Epithelial cell of esophagus (primary cell): ENCODE measurements at regions not wholly inside any gene's neighbourhood (a gene's known extent, or its start where the extent isn't known, plus 50 kb on each side); places are given as distances from the start of the nearest gene placed in this dataset.

Experiments
- DNase-seq: peaks from one replicate; pipeline ENCODE4 v3.0.0; 2010; ENCODE audit warnings: low read depth
- H3K4me3 ChIP-seq: 2 replicates; pipeline ENCODE4 v1.5.1; 2011; ENCODE audit warnings: mild to moderate bottlenecking, low read length, control low read depth
- TF ChIP-seq, protein P1 (sequence below): IDR thresholded peaks from 2 replicates; pipeline ENCODE4 v1.5.1; 2011; ENCODE audit warnings: low read depth, mild to moderate bottlenecking, low read length, control low read depth, inconsistent platforms; ENCODE audit not compliant: insufficient read depth; ENCODE audit errors: missing control alignments

DNA sequence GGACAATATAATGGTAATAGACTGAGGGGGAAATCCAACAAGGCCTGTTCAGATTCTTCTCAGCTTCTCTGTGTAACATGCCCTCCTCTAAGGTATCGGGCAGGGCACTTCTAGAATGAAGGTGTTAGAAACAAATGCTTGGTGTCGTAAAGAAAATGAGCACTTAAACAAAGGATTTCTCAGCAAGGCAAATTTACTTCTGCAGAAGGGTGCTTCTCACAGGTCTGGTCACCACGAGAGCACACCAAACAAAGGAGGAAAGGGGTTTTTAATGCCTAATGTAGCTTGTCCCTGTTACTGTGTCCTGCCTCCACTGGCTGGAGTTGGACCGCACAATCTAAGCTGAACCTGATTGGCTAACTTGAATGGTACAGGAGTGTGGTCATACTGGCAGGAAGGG is 642.6 kb upstream of the CDH8 start:
- TF ChIP-seq, protein P1, sequence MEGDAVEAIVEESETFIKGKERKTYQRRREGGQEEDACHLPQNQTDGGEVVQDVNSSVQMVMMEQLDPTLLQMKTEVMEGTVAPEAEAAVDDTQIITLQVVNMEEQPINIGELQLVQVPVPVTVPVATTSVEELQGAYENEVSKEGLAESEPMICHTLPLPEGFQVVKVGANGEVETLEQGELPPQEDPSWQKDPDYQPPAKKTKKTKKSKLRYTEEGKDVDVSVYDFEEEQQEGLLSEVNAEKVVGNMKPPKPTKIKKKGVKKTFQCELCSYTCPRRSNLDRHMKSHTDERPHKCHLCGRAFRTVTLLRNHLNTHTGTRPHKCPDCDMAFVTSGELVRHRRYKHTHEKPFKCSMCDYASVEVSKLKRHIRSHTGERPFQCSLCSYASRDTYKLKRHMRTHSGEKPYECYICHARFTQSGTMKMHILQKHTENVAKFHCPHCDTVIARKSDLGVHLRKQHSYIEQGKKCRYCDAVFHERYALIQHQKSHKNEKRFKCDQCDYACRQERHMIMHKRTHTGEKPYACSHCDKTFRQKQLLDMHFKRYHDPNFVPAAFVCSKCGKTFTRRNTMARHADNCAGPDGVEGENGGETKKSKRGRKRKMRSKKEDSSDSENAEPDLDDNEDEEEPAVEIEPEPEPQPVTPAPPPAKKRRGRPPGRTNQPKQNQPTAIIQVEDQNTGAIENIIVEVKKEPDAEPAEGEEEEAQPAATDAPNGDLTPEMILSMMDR, result no peak
- H3K4me3 ChIP-seq, result no peak overlapping the region
- DNase-seq, result no peak

DNA sequence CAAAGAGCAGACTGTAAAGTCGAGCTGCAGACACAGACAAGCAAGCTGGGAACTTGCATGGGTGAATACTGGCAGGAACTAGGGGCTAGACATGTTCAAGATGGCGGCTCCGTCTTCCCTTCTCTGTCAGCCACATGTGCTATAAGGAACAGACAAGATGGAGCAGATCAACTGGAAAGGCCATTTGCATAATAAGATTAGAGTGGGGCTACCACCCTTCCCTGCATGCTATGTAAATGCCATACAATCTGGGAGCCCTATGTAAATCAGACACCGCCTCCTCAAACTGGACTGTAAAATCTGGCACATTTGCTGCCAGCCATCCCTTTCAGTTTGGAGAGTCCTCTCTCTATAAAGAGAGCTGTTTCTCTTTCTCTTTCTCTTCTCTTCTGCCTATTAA is 640.1 kb upstream of the CDH8 start:
- no peak overlapping the region for H3K4me3 ChIP-seq
- no peak for DNase-seq
- TF ChIP-seq, protein P1, result no peak

DNA sequence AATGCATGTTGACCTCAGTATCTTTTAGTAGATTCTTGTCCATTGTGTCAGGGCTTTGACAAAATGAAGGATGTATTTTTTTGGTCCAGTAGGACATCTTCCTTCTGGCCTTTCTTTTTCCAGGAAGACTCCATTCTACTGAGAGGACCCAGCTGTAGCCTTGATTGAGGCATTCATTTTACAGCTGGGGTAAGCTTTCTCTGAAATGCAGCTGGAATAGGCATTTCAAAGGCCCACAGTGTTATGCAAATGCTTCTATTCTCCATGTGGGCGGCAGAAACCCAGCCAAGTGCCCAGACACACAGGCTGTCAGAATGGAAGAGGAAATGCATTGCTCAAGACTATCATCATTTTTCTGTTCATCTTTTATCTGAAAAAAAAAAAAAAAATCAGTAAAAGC is 629.0 kb upstream of the CDH8 start:
- TF ChIP-seq, protein P1, result no peak
- H3K4me3 ChIP-seq, result no peak overlapping the region
- DNase-seq, result no peak

DNA sequence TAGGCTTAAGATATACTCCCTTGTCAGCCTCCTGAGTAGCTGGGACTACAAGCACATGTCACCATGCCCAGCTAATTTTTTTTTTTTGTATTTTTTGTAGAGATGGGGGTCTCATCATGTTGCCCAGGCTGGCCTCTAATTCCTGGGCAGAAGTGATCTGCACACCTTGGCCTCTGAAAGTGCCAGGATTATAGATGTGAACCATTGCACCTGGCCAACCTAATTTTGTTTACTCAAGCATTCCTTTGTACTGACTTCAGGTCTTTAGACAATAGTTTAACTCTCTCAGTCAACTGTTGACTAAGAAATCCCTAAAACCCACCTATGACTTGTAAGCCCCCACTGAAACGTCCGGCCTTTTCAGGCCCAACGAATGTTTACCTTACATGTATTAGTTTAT is 628.3 kb upstream of the CDH8 start:
- no peak overlapping the region for H3K4me3 ChIP-seq
- DNase-seq, result no peak
- TF ChIP-seq, protein P1, result no peak

DNA sequence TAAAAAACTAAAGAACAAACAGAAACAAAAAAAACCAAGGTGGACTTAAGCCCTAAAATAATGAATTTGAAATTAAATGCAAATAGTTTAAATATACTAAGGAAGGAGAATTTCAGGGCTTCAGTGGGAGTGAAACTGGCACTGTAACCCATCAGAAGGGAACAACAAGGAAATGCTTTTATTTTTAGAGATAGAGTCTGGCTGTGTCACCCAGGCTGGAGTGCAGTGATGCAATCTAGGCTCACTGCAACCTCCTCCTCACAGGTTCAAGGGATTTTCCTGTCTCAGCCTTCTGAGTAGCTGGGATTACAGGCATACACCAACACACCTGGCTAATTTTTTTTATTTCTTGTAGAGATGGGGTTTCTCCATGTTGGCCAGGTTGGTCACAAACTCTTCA is 625.2 kb upstream of the CDH8 start:
- TF ChIP-seq, protein P1, result no peak
- no peak overlapping the region for H3K4me3 ChIP-seq
- DNase-seq, result peak; percentile 1

DNA sequence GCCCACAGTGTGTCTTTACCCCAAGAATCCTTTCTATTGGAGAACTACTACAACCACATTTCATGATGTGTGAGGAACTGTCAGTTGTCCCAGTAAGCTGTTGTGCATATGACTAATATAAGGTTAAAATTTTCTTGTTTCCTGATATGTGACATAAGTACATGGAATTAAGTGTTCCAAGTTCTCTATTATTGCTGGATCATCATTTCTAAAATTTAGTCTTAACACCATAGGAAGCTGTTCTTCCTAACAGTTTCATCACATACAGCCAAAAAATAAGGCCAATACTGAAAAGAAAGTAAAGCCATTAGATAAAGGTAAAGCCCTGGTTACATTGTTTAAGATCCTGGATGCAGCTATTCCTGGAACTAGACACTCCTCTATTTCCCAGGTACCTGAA is 620.9 kb upstream of the CDH8 start:
- TF ChIP-seq, protein P1, result no peak
- no peak overlapping the region for H3K4me3 ChIP-seq
- no peak for DNase-seq

DNA sequence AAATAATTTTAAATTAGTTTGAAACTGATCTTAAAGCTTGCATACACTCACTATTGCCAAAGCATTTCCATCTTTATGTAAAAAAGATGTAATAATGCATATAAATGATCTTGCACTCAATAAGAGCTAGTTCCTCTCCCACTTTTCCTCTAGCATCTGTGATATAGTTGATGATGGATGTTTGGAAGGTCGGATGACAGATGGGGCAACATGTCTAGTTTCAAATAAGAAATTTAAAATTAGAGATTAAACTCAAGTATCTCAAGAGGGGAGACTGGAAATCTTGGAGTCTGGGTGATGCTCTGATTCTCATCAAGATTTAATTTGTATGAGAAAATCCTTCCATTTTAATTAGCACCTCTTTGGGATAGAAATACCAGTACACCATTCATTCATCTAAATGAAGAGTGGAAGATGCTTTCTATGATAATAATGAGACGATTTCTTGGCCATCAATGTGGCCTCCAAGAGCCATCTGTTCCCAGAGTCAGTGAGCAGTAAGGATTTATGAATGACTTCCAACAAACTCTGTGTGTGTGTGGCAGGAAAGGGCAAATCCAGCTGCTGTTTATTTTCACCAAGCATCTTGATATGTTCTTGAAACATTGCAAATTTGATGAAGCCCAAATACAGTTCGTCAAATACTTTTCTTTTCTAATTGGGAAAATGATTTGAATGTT is 616.3 kb upstream of the CDH8 start:
- no peak overlapping the region for H3K4me3 ChIP-seq
- TF ChIP-seq, protein P1, result no peak

More for the DNA sequence above, 616.3 kb upstream of the CDH8 start:
- DNase-seq, result no peak
